IMR-90 (cell line): ENCODE measurements at regions not wholly inside any gene's neighbourhood (a gene's known extent, or its start where the extent isn't known, plus 50 kb on each side); places are given as distances from the start of the nearest gene placed in this dataset.

Experiments used
- BHLHE40 ChIP-seq: fragments of 150-350 bp; IDR thresholded peaks from 2 replicates; pipeline ENCODE4 v1.6.1; 2016; ENCODE audit warnings: mild to moderate bottlenecking, low read depth, low read length
- CEBPB ChIP-seq: IDR thresholded peaks from 2 replicates; pipeline ENCODE4 v1.6.1; 2012; ENCODE audit warnings: low read depth, low read length, improper control_type of control experiment
- ELK1 ChIP-seq: fragments of 150-350 bp; IDR thresholded peaks from 2 replicates; pipeline ENCODE4 v1.6.1; 2016; ENCODE audit warnings: low read depth, mild to moderate bottlenecking, low read length, moderate library complexity, borderline replicate concordance
- MAFK ChIP-seq: IDR thresholded peaks from 2 replicates; pipeline ENCODE4 v1.6.1; 2012; ENCODE audit warnings: low read depth, low read length, improper control_type of control experiment
- NFE2L2 ChIP-seq: fragments of 150-350 bp; IDR thresholded peaks from 2 replicates; pipeline ENCODE4 v1.6.1; 2016; ENCODE audit warnings: low read depth, mild to moderate bottlenecking, low read length
- POLR2A ChIP-seq: IDR thresholded peaks from 2 replicates; pipeline ENCODE4 v1.6.1; 2012; ENCODE audit warnings: mild to moderate bottlenecking, low read depth, low read length
- RAD21 ChIP-seq: IDR thresholded peaks from 2 replicates; pipeline ENCODE4 v1.6.1; 2012; ENCODE audit warnings: low read length, improper control_type of control experiment
- RFX5 ChIP-seq: IDR thresholded peaks from 2 replicates; pipeline ENCODE4 v1.8.0; 2012; ENCODE audit warnings: low read depth, mild to moderate bottlenecking, low read length, moderate library complexity
- SMC3 ChIP-seq: fragments of 150-350 bp; IDR thresholded peaks from 2 replicates; pipeline ENCODE4 v1.6.1; 2016; ENCODE audit warnings: low read depth, mild to moderate bottlenecking, antibody characterized with exemption, low read length, moderate library complexity
- TF ChIP-seq, protein P1 (sequence below): conservative IDR thresholded peaks from 2 replicates; pipeline ENCODE4 v1.5.1; 2012; ENCODE audit warnings: mild to moderate bottlenecking, low read depth, low read length, improper control_type of control experiment
- TF ChIP-seq, protein P2 (sequence below): fragments of 150-350 bp; IDR thresholded peaks from 2 replicates; pipeline ENCODE4 v1.6.1; 2017; ENCODE audit warnings: mild to moderate bottlenecking, antibody characterized with exemption, low read length, low read depth

DNA sequence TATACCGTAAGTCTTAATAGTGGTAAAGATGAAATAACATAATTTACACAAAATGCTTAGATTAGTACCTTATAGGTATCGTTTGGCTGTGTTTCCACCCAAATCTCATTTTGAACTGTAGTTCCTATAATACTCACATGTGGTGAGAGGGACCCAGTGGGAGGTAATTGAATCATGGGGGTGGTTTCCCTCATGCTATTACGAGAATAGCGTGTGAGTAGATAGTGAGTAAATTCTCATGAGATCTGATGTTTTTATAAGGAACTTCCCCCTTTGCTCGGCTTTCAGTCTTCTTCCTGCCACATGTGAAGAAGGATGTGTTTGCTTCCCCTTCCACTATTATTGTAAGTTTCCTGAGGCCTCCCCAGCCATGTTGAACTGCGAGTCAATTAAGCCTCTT lies 426.3 kb upstream of the POT1 start:
- TF ChIP-seq POLR2A = no peak
- TF ChIP-seq, protein P1, sequence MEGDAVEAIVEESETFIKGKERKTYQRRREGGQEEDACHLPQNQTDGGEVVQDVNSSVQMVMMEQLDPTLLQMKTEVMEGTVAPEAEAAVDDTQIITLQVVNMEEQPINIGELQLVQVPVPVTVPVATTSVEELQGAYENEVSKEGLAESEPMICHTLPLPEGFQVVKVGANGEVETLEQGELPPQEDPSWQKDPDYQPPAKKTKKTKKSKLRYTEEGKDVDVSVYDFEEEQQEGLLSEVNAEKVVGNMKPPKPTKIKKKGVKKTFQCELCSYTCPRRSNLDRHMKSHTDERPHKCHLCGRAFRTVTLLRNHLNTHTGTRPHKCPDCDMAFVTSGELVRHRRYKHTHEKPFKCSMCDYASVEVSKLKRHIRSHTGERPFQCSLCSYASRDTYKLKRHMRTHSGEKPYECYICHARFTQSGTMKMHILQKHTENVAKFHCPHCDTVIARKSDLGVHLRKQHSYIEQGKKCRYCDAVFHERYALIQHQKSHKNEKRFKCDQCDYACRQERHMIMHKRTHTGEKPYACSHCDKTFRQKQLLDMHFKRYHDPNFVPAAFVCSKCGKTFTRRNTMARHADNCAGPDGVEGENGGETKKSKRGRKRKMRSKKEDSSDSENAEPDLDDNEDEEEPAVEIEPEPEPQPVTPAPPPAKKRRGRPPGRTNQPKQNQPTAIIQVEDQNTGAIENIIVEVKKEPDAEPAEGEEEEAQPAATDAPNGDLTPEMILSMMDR = no peak
- TF ChIP-seq CEBPB = no peak
- no peak for TF ChIP-seq ELK1
- TF ChIP-seq NFE2L2 = no peak
- TF ChIP-seq RAD21 = no peak
- no peak for TF ChIP-seq RFX5
- no peak for TF ChIP-seq BHLHE40
- no peak for TF ChIP-seq MAFK
- TF ChIP-seq, protein P2, sequence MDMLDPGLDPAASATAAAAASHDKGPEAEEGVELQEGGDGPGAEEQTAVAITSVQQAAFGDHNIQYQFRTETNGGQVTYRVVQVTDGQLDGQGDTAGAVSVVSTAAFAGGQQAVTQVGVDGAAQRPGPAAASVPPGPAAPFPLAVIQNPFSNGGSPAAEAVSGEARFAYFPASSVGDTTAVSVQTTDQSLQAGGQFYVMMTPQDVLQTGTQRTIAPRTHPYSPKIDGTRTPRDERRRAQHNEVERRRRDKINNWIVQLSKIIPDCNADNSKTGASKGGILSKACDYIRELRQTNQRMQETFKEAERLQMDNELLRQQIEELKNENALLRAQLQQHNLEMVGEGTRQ = no peak
- TF ChIP-seq SMC3 = no peak
